WTC11 (cell line): ENCODE measurements at regions not wholly inside any gene's neighbourhood (a gene's known extent, or its start where the extent isn't known, plus 50 kb on each side); places are given as distances from the start of the nearest gene placed in this dataset.

Experiments used
- ATAC-seq: fragments of 200-7000 bp; cut with Tn5 transposase; 2 replicates; pipeline ENCODE4 v1.10.0; 2021; ENCODE audit warnings: mild to moderate bottlenecking, moderate library complexity
- CTCF ChIA-PET: fragments of 300-600 bp; sonication (Branson Sonifier 250); formaldehyde crosslinking; loops from one replicate; lab custom pipeline; 2021; ENCODE audit warnings: antibody characterized with exemption; lab: Charles Lee
- POLR2A ChIA-PET: fragments of 350-600 bp; sonication (Branson Sonifier 250); formaldehyde crosslinking; loops from one replicate; lab custom pipeline; 2021; ENCODE audit warnings: antibody characterized with exemption; lab: Charles Lee
- DNase-seq: peaks from one replicate; pipeline ENCODE4 v3.0.0; 2021; ENCODE audit warnings: low spot score
- H3K27ac Mint-ChIP-seq: 2 replicates; pipeline ENCODE4 v1.8.0; 2021; ENCODE audit warnings: mixed read lengths
- H3K27me3 Mint-ChIP-seq: 2 replicates; pipeline ENCODE4 v1.8.0; 2021; ENCODE audit warnings: low read depth, mild to moderate bottlenecking, moderate library complexity, mixed read lengths
- H3K36me3 Mint-ChIP-seq: 2 replicates; pipeline ENCODE4 v1.8.0; 2021; ENCODE audit warnings: mixed read lengths
- H3K4me1 Mint-ChIP-seq: 2 replicates; pipeline ENCODE4 v1.8.0; 2022; ENCODE audit warnings: mixed read lengths
- H3K4me3 Mint-ChIP-seq: 2 replicates; pipeline ENCODE4 v1.8.0; 2021; ENCODE audit warnings: mild to moderate bottlenecking, moderate library complexity, mixed read lengths
- H3K9me3 Mint-ChIP-seq: 2 replicates; pipeline ENCODE4 v1.8.0; 2021; ENCODE audit warnings: mixed read lengths
- ATF1 ChIP-seq: sonication (generic); formaldehyde crosslinking; IDR thresholded peaks from 2 replicates; pipeline ENCODE4 v1.8.1; 2023; ENCODE audit warnings: mild to moderate bottlenecking, moderate library complexity, missing genetic modification reagents
- CBFB ChIP-seq: sonication (generic); formaldehyde crosslinking; IDR thresholded peaks from 2 replicates; pipeline ENCODE4 v1.8.1; 2022; ENCODE audit warnings: mild to moderate bottlenecking, low read depth, missing genetic modification reagents
- CREB1 ChIP-seq: sonication (generic); formaldehyde crosslinking; IDR thresholded peaks from 2 replicates; pipeline ENCODE4 v1.8.0; 2023; ENCODE audit warnings: mild to moderate bottlenecking, missing genetic modification reagents
- HMGA2 ChIP-seq: fragments of 250-450 bp; sonication (Bioruptor Pico); IDR thresholded peaks from 2 replicates; pipeline ENCODE4 v1.4.0; 2021; ENCODE audit warnings: mild to moderate bottlenecking, moderate library complexity
- MXD4 ChIP-seq: fragments of 250-450 bp; sonication (Bioruptor Pico); IDR thresholded peaks from 2 replicates; pipeline ENCODE4 v1.8.0; 2021; ENCODE audit warnings: mild to moderate bottlenecking, moderate library complexity, borderline replicate concordance
- MYBL2 ChIP-seq: sonication (generic); formaldehyde crosslinking; IDR thresholded peaks from 2 replicates; pipeline ENCODE4 v1.8.1; 2023; ENCODE audit warnings: mild to moderate bottlenecking, moderate library complexity, missing genetic modification reagents
- NR1H2 ChIP-seq: sonication (generic); formaldehyde crosslinking; IDR thresholded peaks from 2 replicates; pipeline ENCODE4 v1.9.0; 2021; ENCODE audit warnings: mild to moderate bottlenecking, moderate library complexity, missing genetic modification reagents
- PRRX2 ChIP-seq: fragments of 250-450 bp; sonication (Bioruptor Pico); IDR thresholded peaks from 2 replicates; pipeline ENCODE4 v1.8.0; 2021; ENCODE audit warnings: mild to moderate bottlenecking
- SOX15 ChIP-seq: fragments of 250-450 bp; sonication (Bioruptor Pico); IDR thresholded peaks from 2 replicates; pipeline ENCODE4 v1.9.0; 2021; ENCODE audit warnings: mild to moderate bottlenecking
- SP1 ChIP-seq: sonication (generic); formaldehyde crosslinking; conservative IDR thresholded peaks from 2 replicates; pipeline ENCODE4 v1.8.1; 2022; ENCODE audit warnings: missing genetic modification reagents
- ZNF396 ChIP-seq: fragments of 250-450 bp; sonication (Bioruptor Pico); IDR thresholded peaks from 2 replicates; pipeline ENCODE4 v1.8.0; 2021; ENCODE audit warnings: mild to moderate bottlenecking, moderate library complexity, borderline replicate concordance
- ZNF423 ChIP-seq: fragments of 250-450 bp; sonication (Bioruptor Pico); IDR thresholded peaks from 2 replicates; pipeline ENCODE4 v2.1.2; 2022; ENCODE audit warnings: mild to moderate bottlenecking, moderate library complexity
- TF ChIP-seq, protein P1 (sequence below): sonication (generic); formaldehyde crosslinking; IDR thresholded peaks from 2 replicates; pipeline ENCODE4 v1.8.1; 2023; ENCODE audit warnings: mild to moderate bottlenecking, missing genetic modification reagents
- TF ChIP-seq, protein P2 (sequence below): sonication (generic); formaldehyde crosslinking; IDR thresholded peaks from 2 replicates; pipeline ENCODE4 v1.8.1; 2023; ENCODE audit warnings: mild to moderate bottlenecking, moderate library complexity, missing genetic modification reagents
- TF ChIP-seq, protein P3 (sequence below): sonication (generic); formaldehyde crosslinking; IDR thresholded peaks from 2 replicates; pipeline ENCODE4 v1.8.0; 2022; ENCODE audit warnings: mild to moderate bottlenecking, missing genetic modification reagents
- TF ChIP-seq, protein P4 (sequence below): fragments of 250-450 bp; sonication (Bioruptor Pico); IDR thresholded peaks from 2 replicates; pipeline ENCODE4 v1.8.0; 2021; ENCODE audit warnings: mild to moderate bottlenecking
- TF ChIP-seq, protein P5 (sequence below): sonication (generic); formaldehyde crosslinking; IDR thresholded peaks from 2 replicates; pipeline ENCODE4 v1.8.0; 2023; ENCODE audit warnings: mild to moderate bottlenecking, missing genetic modification reagents
- TF ChIP-seq, protein P6 (sequence below): sonication (generic); formaldehyde crosslinking; IDR thresholded peaks from 2 replicates; pipeline ENCODE4 v1.8.0; 2022; ENCODE audit warnings: mild to moderate bottlenecking, missing genetic modification reagents

DNA sequence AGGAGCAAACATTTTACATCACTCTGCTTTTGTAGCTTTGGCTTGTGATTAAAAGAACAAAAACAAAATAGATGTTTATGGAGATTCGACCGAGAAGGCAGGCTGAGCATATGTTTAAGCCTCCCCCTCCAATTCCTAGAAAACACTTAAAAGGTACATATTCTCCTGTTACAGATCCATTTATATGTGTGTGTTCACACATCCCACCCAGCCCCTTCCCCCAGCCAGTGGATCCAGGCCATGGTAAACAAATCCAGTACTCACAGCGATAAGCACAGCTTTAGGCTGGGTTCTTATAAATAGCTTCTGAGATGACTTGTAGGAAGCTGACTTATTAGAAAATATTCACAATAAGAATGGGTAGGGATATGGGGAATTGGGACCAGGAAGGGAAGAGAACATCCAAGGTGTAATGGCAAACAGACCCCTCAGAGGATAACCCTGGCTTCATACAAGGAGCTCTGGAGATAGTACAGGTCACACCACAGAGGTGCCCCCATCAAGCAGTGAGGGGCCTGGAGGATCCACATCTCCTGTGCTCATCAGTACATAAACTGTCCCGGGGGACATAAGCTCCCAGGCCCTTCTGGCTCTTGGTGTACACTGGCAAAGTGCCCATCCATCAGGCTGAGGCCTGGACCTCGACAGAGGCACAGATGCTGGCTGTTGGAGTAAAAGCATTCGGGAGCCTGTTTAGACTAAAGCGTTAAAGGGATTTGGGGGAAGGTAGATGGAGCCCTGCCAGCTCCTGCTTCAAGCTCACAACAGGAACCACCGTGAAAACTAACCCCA lies 70.0 kb upstream of the UBE2E1 start:
- no peak overlapping the region; the same call in 1 of the 2 replicates for H3K27ac Mint-ChIP-seq
- ChIA-PET CTCF (no interaction called here), POLR2A (interaction anchor here (0.6 to 1.1 kb wide), 2 partner anchors 11 to 63 kb away, joined by 3 to 4 read pairs; no protein-coding TSS in a partner anchor)
- peaks cover 50% of the 10 kb centered on the region for H3K4me1 Mint-ChIP-seq
- H3K4me3 Mint-ChIP-seq = no peak overlapping the region
- ATAC-seq = peak; percentile 66
- H3K9me3 Mint-ChIP-seq = no peaks in the 10 kb centered on the region
- no peak for DNase-seq
- peaks cover 2% of the 10 kb centered on the region for H3K27me3 Mint-ChIP-seq
- no peaks in the 10 kb centered on the region for H3K36me3 Mint-ChIP-seq
- TF ChIP-seq NR1H2 (CRISPR knock-in tag) = no peak
- TF ChIP-seq ATF1 (CRISPR knock-in tag) = no peak
- no peak for TF ChIP-seq PRRX2 (CRISPR knock-in tag)
- TF ChIP-seq, protein P1, sequence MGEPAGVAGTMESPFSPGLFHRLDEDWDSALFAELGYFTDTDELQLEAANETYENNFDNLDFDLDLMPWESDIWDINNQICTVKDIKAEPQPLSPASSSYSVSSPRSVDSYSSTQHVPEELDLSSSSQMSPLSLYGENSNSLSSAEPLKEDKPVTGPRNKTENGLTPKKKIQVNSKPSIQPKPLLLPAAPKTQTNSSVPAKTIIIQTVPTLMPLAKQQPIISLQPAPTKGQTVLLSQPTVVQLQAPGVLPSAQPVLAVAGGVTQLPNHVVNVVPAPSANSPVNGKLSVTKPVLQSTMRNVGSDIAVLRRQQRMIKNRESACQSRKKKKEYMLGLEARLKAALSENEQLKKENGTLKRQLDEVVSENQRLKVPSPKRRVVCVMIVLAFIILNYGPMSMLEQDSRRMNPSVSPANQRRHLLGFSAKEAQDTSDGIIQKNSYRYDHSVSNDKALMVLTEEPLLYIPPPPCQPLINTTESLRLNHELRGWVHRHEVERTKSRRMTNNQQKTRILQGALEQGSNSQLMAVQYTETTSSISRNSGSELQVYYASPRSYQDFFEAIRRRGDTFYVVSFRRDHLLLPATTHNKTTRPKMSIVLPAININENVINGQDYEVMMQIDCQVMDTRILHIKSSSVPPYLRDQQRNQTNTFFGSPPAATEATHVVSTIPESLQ (CRISPR knock-in tag) = no peak
- TF ChIP-seq HMGA2 (CRISPR knock-in tag) = no peak
- no peak for TF ChIP-seq CBFB (CRISPR knock-in tag)
- TF ChIP-seq, protein P2, sequence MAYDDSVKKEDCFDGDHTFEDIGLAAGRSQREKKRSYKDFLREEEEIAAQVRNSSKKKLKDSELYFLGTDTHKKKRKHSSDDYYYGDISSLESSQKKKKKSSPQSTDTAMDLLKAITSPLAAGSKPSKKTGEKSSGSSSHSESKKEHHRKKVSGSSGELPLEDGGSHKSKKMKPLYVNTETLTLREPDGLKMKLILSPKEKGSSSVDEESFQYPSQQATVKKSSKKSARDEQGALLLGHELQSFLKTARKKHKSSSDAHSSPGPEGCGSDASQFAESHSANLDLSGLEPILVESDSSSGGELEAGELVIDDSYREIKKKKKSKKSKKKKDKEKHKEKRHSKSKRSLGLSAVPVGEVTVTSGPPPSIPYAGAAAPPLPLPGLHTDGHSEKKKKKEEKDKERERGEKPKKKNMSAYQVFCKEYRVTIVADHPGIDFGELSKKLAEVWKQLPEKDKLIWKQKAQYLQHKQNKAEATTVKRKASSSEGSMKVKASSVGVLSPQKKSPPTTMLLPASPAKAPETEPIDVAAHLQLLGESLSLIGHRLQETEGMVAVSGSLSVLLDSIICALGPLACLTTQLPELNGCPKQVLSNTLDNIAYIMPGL (CRISPR knock-in tag) = no peak
- TF ChIP-seq, protein P3, sequence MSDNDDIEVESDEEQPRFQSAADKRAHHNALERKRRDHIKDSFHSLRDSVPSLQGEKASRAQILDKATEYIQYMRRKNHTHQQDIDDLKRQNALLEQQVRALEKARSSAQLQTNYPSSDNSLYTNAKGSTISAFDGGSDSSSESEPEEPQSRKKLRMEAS (CRISPR knock-in tag) = no peak
- TF ChIP-seq ZNF423 (CRISPR knock-in tag) = no peak
- TF ChIP-seq MXD4 (CRISPR knock-in tag) = no peak
- TF ChIP-seq, all 79 proteins: peak for 0

DNA sequence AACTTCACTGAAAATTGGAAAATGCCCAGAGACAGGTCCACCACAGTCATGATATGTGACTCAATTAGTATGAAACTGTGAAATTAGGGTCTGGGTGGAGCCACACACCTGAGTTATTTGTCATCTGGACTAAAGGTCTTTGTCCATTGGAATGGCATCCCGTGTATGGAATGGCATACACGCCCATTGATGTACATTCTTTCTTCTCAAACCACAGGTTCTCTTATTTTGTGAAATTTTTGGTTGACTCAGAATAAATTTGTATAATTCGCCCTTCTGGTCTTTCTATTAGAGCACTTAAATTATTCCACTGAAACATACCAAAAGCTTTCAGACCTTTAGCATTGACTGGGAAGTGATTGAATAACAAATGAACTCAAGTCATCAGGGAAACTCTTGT lies 66.8 kb upstream of the UBE2E1 start:
- Mint-ChIP-seq H3K4me1 (peaks cover 80% of the 10 kb centered on the region), H3K27me3 (peaks cover 34% of the 10 kb centered on the region), H3K9me3 (no peaks in the 10 kb centered on the region), H3K27ac (no peak overlapping the region), H3K36me3 (no peaks in the 10 kb centered on the region), H3K4me3 (no peak overlapping the region)
- CTCF ChIA-PET = no interaction called here
- no peak for ATAC-seq
- DNase-seq = no peak
- TF ChIP-seq CREB1 (CRISPR knock-in tag) = no peak
- TF ChIP-seq SP1 (CRISPR knock-in tag) = no peak
- POLR2A ChIA-PET = interaction anchor here (0.6 kb wide), 1 partner anchor 1094 kb away, joined by 3 read pairs; no protein-coding TSS in a partner anchor

DNA sequence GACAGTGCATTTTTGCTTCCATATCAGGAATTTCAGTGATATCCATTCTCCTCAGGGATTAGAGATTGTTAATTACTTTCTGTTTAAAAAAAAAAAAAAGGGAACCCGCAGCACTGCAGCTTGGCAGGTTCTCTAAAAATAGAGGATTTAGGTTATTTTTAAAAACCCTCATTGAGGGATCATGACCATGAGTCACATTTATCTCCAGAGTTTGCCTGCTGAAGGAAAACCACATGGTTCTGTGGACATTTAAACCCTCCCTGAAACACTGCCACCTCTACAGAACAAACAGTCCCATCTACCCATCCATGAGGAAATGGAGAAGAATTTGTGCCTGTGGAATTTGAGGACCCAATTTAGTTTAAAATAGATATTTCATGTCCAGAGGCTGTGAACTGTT lies 66.2 kb upstream of the UBE2E1 start:
- no peaks in the 10 kb centered on the region for H3K9me3 Mint-ChIP-seq
- ChIA-PET POLR2A (no interaction called here), CTCF (interaction anchor here (0.6 kb wide), 1 partner anchor 111 kb away, joined by 4 read pairs; no protein-coding TSS in a partner anchor)
- no peaks in the 10 kb centered on the region for H3K36me3 Mint-ChIP-seq
- H3K27me3 Mint-ChIP-seq = peaks cover 40% of the 10 kb centered on the region
- H3K4me1 Mint-ChIP-seq = peaks cover 85% of the 10 kb centered on the region
- H3K27ac Mint-ChIP-seq = no peak overlapping the region
- no peak overlapping the region; the same call in 1 of the 2 replicates for H3K4me3 Mint-ChIP-seq
- ATAC-seq = no peak
- no peak for DNase-seq
- TF ChIP-seq, protein P4, sequence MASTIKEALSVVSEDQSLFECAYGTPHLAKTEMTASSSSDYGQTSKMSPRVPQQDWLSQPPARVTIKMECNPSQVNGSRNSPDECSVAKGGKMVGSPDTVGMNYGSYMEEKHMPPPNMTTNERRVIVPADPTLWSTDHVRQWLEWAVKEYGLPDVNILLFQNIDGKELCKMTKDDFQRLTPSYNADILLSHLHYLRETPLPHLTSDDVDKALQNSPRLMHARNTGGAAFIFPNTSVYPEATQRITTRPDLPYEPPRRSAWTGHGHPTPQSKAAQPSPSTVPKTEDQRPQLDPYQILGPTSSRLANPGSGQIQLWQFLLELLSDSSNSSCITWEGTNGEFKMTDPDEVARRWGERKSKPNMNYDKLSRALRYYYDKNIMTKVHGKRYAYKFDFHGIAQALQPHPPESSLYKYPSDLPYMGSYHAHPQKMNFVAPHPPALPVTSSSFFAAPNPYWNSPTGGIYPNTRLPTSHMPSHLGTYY (CRISPR knock-in tag) = no peak
- TF ChIP-seq, protein P5, sequence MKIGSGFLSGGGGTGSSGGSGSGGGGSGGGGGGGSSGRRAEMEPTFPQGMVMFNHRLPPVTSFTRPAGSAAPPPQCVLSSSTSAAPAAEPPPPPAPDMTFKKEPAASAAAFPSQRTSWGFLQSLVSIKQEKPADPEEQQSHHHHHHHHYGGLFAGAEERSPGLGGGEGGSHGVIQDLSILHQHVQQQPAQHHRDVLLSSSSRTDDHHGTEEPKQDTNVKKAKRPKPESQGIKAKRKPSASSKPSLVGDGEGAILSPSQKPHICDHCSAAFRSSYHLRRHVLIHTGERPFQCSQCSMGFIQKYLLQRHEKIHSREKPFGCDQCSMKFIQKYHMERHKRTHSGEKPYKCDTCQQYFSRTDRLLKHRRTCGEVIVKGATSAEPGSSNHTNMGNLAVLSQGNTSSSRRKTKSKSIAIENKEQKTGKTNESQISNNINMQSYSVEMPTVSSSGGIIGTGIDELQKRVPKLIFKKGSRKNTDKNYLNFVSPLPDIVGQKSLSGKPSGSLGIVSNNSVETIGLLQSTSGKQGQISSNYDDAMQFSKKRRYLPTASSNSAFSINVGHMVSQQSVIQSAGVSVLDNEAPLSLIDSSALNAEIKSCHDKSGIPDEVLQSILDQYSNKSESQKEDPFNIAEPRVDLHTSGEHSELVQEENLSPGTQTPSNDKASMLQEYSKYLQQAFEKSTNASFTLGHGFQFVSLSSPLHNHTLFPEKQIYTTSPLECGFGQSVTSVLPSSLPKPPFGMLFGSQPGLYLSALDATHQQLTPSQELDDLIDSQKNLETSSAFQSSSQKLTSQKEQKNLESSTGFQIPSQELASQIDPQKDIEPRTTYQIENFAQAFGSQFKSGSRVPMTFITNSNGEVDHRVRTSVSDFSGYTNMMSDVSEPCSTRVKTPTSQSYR = no peak
- no peak for TF ChIP-seq SOX15 (CRISPR knock-in tag)
- TF ChIP-seq, protein P6, sequence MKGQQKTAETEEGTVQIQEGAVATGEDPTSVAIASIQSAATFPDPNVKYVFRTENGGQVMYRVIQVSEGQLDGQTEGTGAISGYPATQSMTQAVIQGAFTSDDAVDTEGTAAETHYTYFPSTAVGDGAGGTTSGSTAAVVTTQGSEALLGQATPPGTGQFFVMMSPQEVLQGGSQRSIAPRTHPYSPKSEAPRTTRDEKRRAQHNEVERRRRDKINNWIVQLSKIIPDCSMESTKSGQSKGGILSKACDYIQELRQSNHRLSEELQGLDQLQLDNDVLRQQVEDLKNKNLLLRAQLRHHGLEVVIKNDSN = no peak
- TF ChIP-seq, protein P3 (CRISPR knock-in tag) = no peak
- no peak for TF ChIP-seq ZNF396 (CRISPR knock-in tag)
- no peak for TF ChIP-seq MYBL2 (CRISPR knock-in tag)
- TF ChIP-seq SP1 (CRISPR knock-in tag) = no peak
